ENCODE measurements at regions not wholly inside any gene's neighbourhood (a gene's known extent, or its start where the extent isn't known, plus 50 kb on each side); places are given as distances from the start of the nearest gene placed in this dataset.

DNA sequence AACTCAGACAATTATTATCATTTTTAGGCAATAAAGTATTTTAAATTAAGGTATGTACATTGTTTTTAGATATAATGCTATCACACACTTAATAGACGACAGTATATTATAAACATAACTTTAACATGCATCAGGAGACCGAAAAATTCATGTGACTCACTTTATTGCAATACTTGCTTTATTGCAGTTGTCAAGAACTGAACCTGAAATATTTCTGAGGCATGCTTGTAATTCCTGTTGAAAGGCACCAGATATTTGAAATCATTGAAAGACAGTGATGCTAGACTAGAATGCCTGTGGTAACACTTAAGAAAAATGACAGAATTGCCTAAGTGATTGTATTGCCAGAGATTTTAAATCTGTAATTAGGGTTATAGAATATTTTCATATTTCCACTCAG lies 175.6 kb upstream of the MAGEB2 start:
- H3K4me1 Mint-ChIP-seq, result no peaks in the 10 kb centered on the region
- TF ChIP-seq CREB1 (CRISPR knock-in tag; IDR thresholded peaks at IDR 0.05; ENCODE audit: low read depth) (no peak), EZH2 (IDR thresholded peaks at IDR 0.05; ENCODE audit: low read depth, unreplicated experiment) (no peak), JUNB (IDR thresholded peaks at IDR 0.05; ENCODE audit: unreplicated experiment) (no peak), NANOG (IDR thresholded peaks at IDR 0.05; ENCODE audit: borderline replicate concordance) (no peak), POLR2AphosphoS5 (IDR thresholded peaks at IDR 0.05; ENCODE audit: low read depth) (no peak), EZH2phosphoT487 (IDR thresholded peaks at IDR 0.05; ENCODE audit: unreplicated experiment) (no peak)
- TF ChIP-seq, protein P1, sequence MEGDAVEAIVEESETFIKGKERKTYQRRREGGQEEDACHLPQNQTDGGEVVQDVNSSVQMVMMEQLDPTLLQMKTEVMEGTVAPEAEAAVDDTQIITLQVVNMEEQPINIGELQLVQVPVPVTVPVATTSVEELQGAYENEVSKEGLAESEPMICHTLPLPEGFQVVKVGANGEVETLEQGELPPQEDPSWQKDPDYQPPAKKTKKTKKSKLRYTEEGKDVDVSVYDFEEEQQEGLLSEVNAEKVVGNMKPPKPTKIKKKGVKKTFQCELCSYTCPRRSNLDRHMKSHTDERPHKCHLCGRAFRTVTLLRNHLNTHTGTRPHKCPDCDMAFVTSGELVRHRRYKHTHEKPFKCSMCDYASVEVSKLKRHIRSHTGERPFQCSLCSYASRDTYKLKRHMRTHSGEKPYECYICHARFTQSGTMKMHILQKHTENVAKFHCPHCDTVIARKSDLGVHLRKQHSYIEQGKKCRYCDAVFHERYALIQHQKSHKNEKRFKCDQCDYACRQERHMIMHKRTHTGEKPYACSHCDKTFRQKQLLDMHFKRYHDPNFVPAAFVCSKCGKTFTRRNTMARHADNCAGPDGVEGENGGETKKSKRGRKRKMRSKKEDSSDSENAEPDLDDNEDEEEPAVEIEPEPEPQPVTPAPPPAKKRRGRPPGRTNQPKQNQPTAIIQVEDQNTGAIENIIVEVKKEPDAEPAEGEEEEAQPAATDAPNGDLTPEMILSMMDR (conservative IDR thresholded peaks at IDR 0.05; ENCODE audit: low read depth in 2 of 2), result no peak
- TF ChIP-seq, protein P2, sequence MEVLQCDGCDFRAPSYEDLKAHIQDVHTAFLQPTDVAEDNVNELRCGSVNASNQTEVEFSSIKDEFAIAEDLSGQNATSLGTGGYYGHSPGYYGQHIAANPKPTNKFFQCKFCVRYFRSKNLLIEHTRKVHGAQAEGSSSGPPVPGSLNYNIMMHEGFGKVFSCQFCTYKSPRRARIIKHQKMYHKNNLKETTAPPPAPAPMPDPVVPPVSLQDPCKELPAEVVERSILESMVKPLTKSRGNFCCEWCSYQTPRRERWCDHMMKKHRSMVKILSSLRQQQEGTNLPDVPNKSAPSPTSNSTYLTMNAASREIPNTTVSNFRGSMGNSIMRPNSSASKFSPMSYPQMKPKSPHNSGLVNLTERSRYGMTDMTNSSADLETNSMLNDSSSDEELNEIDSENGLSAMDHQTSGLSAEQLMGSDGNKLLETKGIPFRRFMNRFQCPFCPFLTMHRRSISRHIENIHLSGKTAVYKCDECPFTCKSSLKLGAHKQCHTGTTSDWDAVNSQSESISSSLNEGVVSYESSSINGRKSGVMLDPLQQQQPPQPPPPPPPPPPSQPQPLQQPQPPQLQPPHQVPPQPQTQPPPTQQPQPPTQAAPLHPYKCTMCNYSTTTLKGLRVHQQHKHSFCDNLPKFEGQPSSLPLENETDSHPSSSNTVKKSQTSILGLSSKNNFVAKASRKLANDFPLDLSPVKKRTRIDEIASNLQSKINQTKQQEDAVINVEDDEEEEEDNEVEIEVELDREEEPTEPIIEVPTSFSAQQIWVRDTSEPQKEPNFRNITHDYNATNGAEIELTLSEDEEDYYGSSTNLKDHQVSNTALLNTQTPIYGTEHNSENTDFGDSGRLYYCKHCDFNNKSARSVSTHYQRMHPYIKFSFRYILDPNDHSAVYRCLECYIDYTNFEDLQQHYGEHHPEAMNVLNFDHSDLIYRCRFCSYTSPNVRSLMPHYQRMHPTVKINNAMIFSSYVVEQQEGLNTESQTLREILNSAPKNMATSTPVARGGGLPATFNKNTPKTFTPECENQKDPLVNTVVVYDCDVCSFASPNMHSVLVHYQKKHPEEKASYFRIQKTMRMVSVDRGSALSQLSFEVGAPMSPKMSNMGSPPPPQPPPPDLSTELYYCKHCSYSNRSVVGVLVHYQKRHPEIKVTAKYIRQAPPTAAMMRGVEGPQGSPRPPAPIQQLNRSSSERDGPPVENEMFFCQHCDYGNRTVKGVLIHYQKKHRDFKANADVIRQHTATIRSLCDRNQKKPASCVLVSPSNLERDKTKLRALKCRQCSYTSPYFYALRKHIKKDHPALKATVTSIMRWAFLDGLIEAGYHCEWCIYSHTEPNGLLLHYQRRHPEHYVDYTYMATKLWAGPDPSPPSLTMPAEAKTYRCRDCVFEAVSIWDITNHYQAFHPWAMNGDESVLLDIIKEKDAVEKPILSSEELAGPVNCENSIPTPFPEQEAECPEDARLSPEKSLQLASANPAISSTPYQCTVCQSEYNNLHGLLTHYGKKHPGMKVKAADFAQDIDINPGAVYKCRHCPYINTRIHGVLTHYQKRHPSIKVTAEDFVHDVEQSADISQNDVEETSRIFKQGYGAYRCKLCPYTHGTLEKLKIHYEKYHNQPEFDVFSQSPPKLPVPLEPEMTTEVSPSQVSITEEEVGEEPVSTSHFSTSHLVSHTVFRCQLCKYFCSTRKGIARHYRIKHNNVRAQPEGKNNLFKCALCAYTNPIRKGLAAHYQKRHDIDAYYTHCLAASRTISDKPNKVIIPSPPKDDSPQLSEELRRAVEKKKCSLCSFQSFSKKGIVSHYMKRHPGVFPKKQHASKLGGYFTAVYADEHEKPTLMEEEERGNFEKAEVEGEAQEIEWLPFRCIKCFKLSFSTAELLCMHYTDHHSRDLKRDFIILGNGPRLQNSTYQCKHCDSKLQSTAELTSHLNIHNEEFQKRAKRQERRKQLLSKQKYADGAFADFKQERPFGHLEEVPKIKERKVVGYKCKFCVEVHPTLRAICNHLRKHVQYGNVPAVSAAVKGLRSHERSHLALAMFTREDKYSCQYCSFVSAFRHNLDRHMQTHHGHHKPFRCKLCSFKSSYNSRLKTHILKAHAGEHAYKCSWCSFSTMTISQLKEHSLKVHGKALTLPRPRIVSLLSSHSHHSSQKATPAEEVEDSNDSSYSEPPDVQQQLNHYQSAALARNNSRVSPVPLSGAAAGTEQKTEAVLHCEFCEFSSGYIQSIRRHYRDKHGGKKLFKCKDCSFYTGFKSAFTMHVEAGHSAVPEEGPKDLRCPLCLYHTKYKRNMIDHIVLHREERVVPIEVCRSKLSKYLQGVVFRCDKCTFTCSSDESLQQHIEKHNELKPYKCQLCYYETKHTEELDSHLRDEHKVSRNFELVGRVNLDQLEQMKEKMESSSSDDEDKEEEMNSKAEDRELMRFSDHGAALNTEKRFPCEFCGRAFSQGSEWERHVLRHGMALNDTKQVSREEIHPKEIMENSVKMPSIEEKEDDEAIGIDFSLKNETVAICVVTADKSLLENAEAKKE (CRISPR knock-in tag; IDR thresholded peaks at IDR 0.05), result no peak
- H3K4me2 ChIP-seq, result no peak overlapping the region
- DNase-seq (ENCODE audit: low spot score) (no peak), ATAC-seq (no peak)
- H3F3A ChIP-seq (replicated peaks; ENCODE audit: low read depth), result no peaks in the 10 kb centered on the region
- no peak overlapping the region for H3K27ac ChIP-seq (ENCODE audit: low read depth)
- H3K9me3 Mint-ChIP-seq, result peaks cover 5% of the 10 kb centered on the region; the same call in 1 of the 3 replicates
- H3K4me1 ChIP-seq (ENCODE audit: insufficient read depth), result no peaks in the 10 kb centered on the region
- no peaks in the 10 kb centered on the region for H3K27me3 ChIP-seq (ENCODE audit: insufficient read depth)
- H3K9me2 ChIP-seq (ENCODE audit: insufficient read depth), result no peaks in the 10 kb centered on the region
- no peak overlapping the region for H3K27ac Mint-ChIP-seq
- H3K36me3 Mint-ChIP-seq (ENCODE audit: low read depth), result no peaks in the 10 kb centered on the region; the same call in 2 of the 3 replicates
- no peaks in the 10 kb centered on the region for H3K79me2 ChIP-seq (replicated peaks; ENCODE audit: insufficient read depth)
- H2AFZ ChIP-seq, result no peak overlapping the region
- H3K4me3 Mint-ChIP-seq, result no peak overlapping the region
- H3K36me3 ChIP-seq (ENCODE audit: insufficient read depth), result no peaks in the 10 kb centered on the region
- no peaks in the 10 kb centered on the region for H3K27me3 Mint-ChIP-seq (ENCODE audit: insufficient read depth, low read depth, poor library complexity)
- H4K20me1 ChIP-seq (replicated peaks; ENCODE audit: insufficient read depth), result no peaks in the 10 kb centered on the region
- no peak overlapping the region for H3K4me3 ChIP-seq

Data from GM23338 (cell line).